ENCODE measurements at regions not wholly inside any gene's neighbourhood (a gene's known extent, or its start where the extent isn't known, plus 50 kb on each side); places are given as distances from the start of the nearest gene placed in this dataset.

GRCh38 chr3:188962253-188963247, 209.2 kb upstream of the TPRG1 start:
- Histone ChIP-seq H3K27ac (ENCODE audit: low read depth, low read length) (no peak overlapping the region), H3K9me3 (ENCODE audit: control insufficient read depth in 2 of 3, low read length in 3 of 3) (no peaks in the 10 kb centered on the region), H3K4me3 (ENCODE audit: low read length) (no peak overlapping the region), H3K36me3 (ENCODE audit: control insufficient read depth in 2 of 3, insufficient read depth in 3 of 3, low read length in 3 of 3) (no peaks in the 10 kb centered on the region), H3K27me3 (ENCODE audit: control insufficient read depth in 2 of 2, insufficient read depth in 2 of 2, low read length in 2 of 2) (no peaks in the 10 kb centered on the region), H3K4me1 (ENCODE audit: control insufficient read depth in 2 of 2, insufficient read depth in 2 of 2, low read length in 2 of 2) (no peaks in the 10 kb centered on the region)
- ATAC-seq = no peak
- Mint-ChIP-seq H3K4me3 (no peak overlapping the region), H3K9me3 (peaks cover 0 to 1% (median 0%) of the 10 kb centered on the region in 11 donors), H3K36me3 (peaks cover 0 to 1% (median 0%) of the 10 kb centered on the region in 5 donors), H3K27me3 (peaks cover 0 to 43% (median 6%) of the 10 kb centered on the region in 5 donors), H3K4me1 (peaks cover 0 to 17% (median 0%) of the 10 kb centered on the region in 7 donors), H3K27ac (no peak overlapping the region)
- POLR2A ChIA-PET = no interaction called here
- intact Hi-C loops (cut with micrococcal nuclease) = no loop called here
- DNase-seq = no peak
- CTCF ChIA-PET = no interaction called here

DNA sequence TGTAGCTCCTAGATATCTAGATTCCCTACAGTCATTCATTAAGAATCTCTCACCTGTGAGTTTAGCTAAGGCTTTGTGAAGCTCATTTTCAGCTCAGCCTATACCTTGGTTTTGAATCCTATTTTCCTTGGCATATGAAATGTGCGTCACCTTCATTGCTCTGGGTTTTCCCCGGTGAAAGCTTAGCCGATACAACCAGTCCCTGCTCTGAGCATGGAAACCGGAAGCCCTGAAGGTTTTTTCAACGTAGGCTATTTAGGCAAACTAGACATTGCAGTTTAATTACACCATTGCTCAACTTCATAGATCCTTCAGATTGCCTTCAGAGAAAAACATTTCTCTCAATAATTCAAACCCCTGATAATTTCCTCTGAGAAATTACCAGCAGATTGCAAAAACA, 206.8 kb upstream of the TPRG1 start:
- ChIA-PET CTCF (no interaction called here), POLR2A (no interaction called here)
- peaks cover 0 to 11% (median 0%) of the 10 kb centered on the region in 7 donors for H3K4me1 Mint-ChIP-seq
- H3K36me3 ChIP-seq (ENCODE audit: control insufficient read depth in 2 of 3, insufficient read depth in 3 of 3, low read length in 3 of 3) = no peaks in the 10 kb centered on the region
- H3K9me3 Mint-ChIP-seq = peaks cover 0 to 4% (median 0%) of the 10 kb centered on the region in 11 donors
- no peaks in the 10 kb centered on the region for H3K4me1 ChIP-seq (ENCODE audit: control insufficient read depth in 2 of 2, insufficient read depth in 2 of 2, low read length in 2 of 2)
- no peak overlapping the region for H3K27ac ChIP-seq (ENCODE audit: low read depth, low read length)
- ATAC-seq (no peak), DNase-seq (no peak)
- H3K4me3 Mint-ChIP-seq = no peak overlapping the region
- H3K27me3 Mint-ChIP-seq = peaks cover 0 to 42% (median 6%) of the 10 kb centered on the region in 5 donors
- H3K36me3 Mint-ChIP-seq = peaks cover 0 to 2% (median 0%) of the 10 kb centered on the region in 5 donors
- no peaks in the 10 kb centered on the region for H3K9me3 ChIP-seq (ENCODE audit: control insufficient read depth in 2 of 3, low read length in 3 of 3)
- intact Hi-C loops (cut with micrococcal nuclease) = no loop called here
- no peak overlapping the region for H3K27ac Mint-ChIP-seq
- H3K27me3 ChIP-seq (ENCODE audit: control insufficient read depth in 2 of 2, insufficient read depth in 2 of 2, low read length in 2 of 2) = no peaks in the 10 kb centered on the region
- no peak overlapping the region for H3K4me3 ChIP-seq (ENCODE audit: low read length)

DNA sequence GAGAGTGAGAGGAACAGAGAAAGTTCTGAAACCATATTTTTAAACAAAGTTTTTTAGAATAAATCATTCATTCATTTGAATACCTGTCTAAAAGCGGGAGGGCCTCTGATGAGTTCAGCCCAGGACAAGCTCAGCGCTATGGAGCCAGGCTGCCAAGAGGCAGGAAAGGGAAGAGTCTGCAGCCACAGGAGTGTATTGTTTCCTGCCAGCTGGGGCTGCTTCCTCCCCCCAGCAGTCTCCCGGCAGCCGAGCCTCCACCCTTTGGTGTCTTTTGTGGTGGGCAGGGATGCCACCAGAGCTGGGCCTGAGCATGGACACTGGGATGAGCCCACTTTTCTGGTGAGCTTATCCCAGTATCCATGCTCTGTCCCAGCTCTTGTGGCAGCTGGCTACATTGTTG, 199.5 kb upstream of the TPRG1 start:
- H3K9me3 Mint-ChIP-seq = peaks cover 0 to 14% (median 0%) of the 10 kb centered on the region in 11 donors
- Histone ChIP-seq H3K27me3 (ENCODE audit: control insufficient read depth in 2 of 2, insufficient read depth in 2 of 2, low read length in 2 of 2) (no peaks in the 10 kb centered on the region), H3K4me1 (ENCODE audit: control insufficient read depth in 2 of 2, insufficient read depth in 2 of 2, low read length in 2 of 2) (peaks cover 0 to 6% of the 10 kb centered on the region in 2 donors), H3K27ac (ENCODE audit: low read depth, low read length) (no peak overlapping the region), H3K9me3 (ENCODE audit: control insufficient read depth in 2 of 3, low read length in 3 of 3) (no peaks in the 10 kb centered on the region), H3K4me3 (ENCODE audit: low read length) (no peak overlapping the region), H3K36me3 (ENCODE audit: control insufficient read depth in 2 of 3, insufficient read depth in 3 of 3, low read length in 3 of 3) (no peaks in the 10 kb centered on the region)
- ChIA-PET CTCF (interaction anchor here (0.6 to 1.4 kb wide), 2 partner anchors 51 to 69 kb away, joined by 3 read pairs; no protein-coding TSS in a partner anchor), POLR2A (no interaction called here)
- DNase-seq = no peak
- H3K4me3 Mint-ChIP-seq = no peak overlapping the region
- peaks cover 0 to 25% (median 12%) of the 10 kb centered on the region in 7 donors for H3K4me1 Mint-ChIP-seq
- intact Hi-C loops (cut with micrococcal nuclease) = no loop called here
- peak; percentile 46 for ATAC-seq
- H3K27me3 Mint-ChIP-seq = peaks cover 0 to 34% (median 14%) of the 10 kb centered on the region in 5 donors
- peaks cover 0 to 9% (median 0%) of the 10 kb centered on the region in 5 donors for H3K36me3 Mint-ChIP-seq
- no peak overlapping the region for H3K27ac Mint-ChIP-seq

GRCh38 chr3:188974856-188975599, 196.7 kb upstream of the TPRG1 start:
- Histone ChIP-seq H3K4me3 (ENCODE audit: low read length) (no peak overlapping the region), H3K27me3 (ENCODE audit: control insufficient read depth in 2 of 2, insufficient read depth in 2 of 2, low read length in 2 of 2) (no peaks in the 10 kb centered on the region), H3K4me1 (ENCODE audit: control insufficient read depth in 2 of 2, insufficient read depth in 2 of 2, low read length in 2 of 2) (peaks cover 0 to 6% of the 10 kb centered on the region in 2 donors), H3K36me3 (ENCODE audit: control insufficient read depth in 2 of 3, insufficient read depth in 3 of 3, low read length in 3 of 3) (no peaks in the 10 kb centered on the region), H3K9me3 (ENCODE audit: control insufficient read depth in 2 of 3, low read length in 3 of 3) (no peaks in the 10 kb centered on the region), H3K27ac (ENCODE audit: low read depth, low read length) (no peak overlapping the region)
- ATAC-seq (peak; percentile 74), DNase-seq (peak in 1 of 9 donors; percentile 9)
- intact Hi-C loops (cut with micrococcal nuclease) = no loop called here
- H3K27me3 Mint-ChIP-seq = peaks cover 0 to 31% (median 13%) of the 10 kb centered on the region in 5 donors
- POLR2A ChIA-PET = no interaction called here
- peak overlapping the region in 1 of 9 donors; percentile 1 for H3K27ac Mint-ChIP-seq
- H3K36me3 Mint-ChIP-seq = peaks cover 0 to 6% (median 0%) of the 10 kb centered on the region in 5 donors
- CTCF ChIA-PET = no interaction called here
- peaks cover 0 to 25% (median 12%) of the 10 kb centered on the region in 7 donors for H3K4me1 Mint-ChIP-seq
- H3K9me3 Mint-ChIP-seq = peaks cover 0 to 12% (median 0%) of the 10 kb centered on the region in 11 donors
- peak overlapping the region in 1 of 10 donors; percentile 31 for H3K4me3 Mint-ChIP-seq

DNA sequence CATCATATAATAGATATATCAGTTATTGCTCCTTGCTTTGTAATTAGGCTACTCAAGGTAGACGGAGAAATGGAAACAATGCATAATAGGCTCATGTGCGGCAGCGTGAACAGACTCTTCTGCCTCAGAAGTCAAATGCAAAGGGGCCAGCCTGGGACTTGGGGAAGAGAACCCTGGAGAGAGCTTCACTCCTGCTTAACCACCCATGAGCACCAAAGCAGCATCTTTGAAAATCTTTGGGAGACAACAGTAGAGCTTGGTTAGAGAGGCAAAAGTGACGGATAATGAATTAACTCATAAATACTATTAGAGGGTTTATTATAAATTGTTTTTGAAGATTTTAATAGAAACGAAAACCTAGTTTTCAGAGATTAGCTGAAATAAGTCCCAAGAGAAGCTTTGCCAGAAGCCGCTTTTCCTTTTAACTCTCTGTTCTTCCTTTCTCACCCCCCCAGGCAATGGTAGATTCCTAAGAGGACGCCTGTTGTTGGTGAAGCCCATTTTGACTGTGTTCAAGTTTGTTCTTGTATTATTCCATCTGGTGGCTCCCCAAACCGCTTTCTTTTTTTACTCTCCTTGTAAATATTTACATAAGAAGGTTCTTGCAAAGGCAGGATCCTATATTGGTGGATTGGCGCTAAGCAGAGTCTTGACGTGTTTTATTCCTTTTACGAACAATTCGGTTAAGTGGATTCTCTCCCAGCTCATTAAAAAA, 196.0 kb upstream of the TPRG1 start:
- intact Hi-C loops (cut with micrococcal nuclease) = no loop called here
- peaks cover 0 to 6% (median 0%) of the 10 kb centered on the region in 11 donors for H3K9me3 Mint-ChIP-seq
- H3K4me3 Mint-ChIP-seq = no peak overlapping the region
- Histone ChIP-seq H3K4me1 (ENCODE audit: control insufficient read depth in 2 of 2, insufficient read depth in 2 of 2, low read length in 2 of 2) (peaks cover 0 to 6% of the 10 kb centered on the region in 2 donors), H3K4me3 (ENCODE audit: low read length) (no peak overlapping the region), H3K36me3 (ENCODE audit: control insufficient read depth in 2 of 3, insufficient read depth in 3 of 3, low read length in 3 of 3) (no peaks in the 10 kb centered on the region), H3K27me3 (ENCODE audit: control insufficient read depth in 2 of 2, insufficient read depth in 2 of 2, low read length in 2 of 2) (no peaks in the 10 kb centered on the region), H3K27ac (ENCODE audit: low read depth, low read length) (no peak overlapping the region), H3K9me3 (ENCODE audit: control insufficient read depth in 2 of 3, low read length in 3 of 3) (no peaks in the 10 kb centered on the region)
- peaks cover 0 to 25% (median 12%) of the 10 kb centered on the region in 7 donors for H3K4me1 Mint-ChIP-seq
- ChIA-PET CTCF (no interaction called here), POLR2A (no interaction called here)
- peaks cover 0 to 4% (median 0%) of the 10 kb centered on the region in 5 donors for H3K36me3 Mint-ChIP-seq
- no peak for ATAC-seq
- H3K27ac Mint-ChIP-seq = no peak overlapping the region
- H3K27me3 Mint-ChIP-seq = peaks cover 0 to 32% (median 11%) of the 10 kb centered on the region in 5 donors
- DNase-seq = no peak

- ChIA-PET POLR2A (no interaction called here), CTCF (no interaction called here)
- Mint-ChIP-seq H3K4me1 (peaks cover 0 to 25% (median 12%) of the 10 kb centered on the region in 7 donors), H3K9me3 (peaks cover 0 to 5% (median 0%) of the 10 kb centered on the region in 11 donors), H3K27ac (no peak overlapping the region), H3K4me3 (no peak overlapping the region), H3K27me3 (peaks cover 0 to 33% (median 9%) of the 10 kb centered on the region in 5 donors), H3K36me3 (peaks cover 0 to 4% (median 0%) of the 10 kb centered on the region in 5 donors)
- no peak overlapping the region for H3K27ac ChIP-seq (ENCODE audit: low read depth, low read length)
- no peak for DNase-seq
- peaks cover 0 to 6% of the 10 kb centered on the region in 2 donors for H3K4me1 ChIP-seq (ENCODE audit: control insufficient read depth in 2 of 2, insufficient read depth in 2 of 2, low read length in 2 of 2)
- no peak for ATAC-seq
- H3K9me3 ChIP-seq (ENCODE audit: control insufficient read depth in 2 of 3, low read length in 3 of 3) = no peaks in the 10 kb centered on the region
- intact Hi-C loops (cut with micrococcal nuclease) = no loop called here
- H3K27me3 ChIP-seq (ENCODE audit: control insufficient read depth in 2 of 2, insufficient read depth in 2 of 2, low read length in 2 of 2) = no peaks in the 10 kb centered on the region
- H3K36me3 ChIP-seq (ENCODE audit: control insufficient read depth in 2 of 3, insufficient read depth in 3 of 3, low read length in 3 of 3) = no peaks in the 10 kb centered on the region
- no peak overlapping the region for H3K4me3 ChIP-seq (ENCODE audit: low read length)
Observed at GRCh38 chr3:188976407-188976806, 195.4 kb upstream of the TPRG1 start.
